ENCODE measurements at regions not wholly inside any gene's neighbourhood (a gene's known extent, or its start where the extent isn't known, plus 50 kb on each side); places are given as distances from the start of the nearest gene placed in this dataset.

DNA sequence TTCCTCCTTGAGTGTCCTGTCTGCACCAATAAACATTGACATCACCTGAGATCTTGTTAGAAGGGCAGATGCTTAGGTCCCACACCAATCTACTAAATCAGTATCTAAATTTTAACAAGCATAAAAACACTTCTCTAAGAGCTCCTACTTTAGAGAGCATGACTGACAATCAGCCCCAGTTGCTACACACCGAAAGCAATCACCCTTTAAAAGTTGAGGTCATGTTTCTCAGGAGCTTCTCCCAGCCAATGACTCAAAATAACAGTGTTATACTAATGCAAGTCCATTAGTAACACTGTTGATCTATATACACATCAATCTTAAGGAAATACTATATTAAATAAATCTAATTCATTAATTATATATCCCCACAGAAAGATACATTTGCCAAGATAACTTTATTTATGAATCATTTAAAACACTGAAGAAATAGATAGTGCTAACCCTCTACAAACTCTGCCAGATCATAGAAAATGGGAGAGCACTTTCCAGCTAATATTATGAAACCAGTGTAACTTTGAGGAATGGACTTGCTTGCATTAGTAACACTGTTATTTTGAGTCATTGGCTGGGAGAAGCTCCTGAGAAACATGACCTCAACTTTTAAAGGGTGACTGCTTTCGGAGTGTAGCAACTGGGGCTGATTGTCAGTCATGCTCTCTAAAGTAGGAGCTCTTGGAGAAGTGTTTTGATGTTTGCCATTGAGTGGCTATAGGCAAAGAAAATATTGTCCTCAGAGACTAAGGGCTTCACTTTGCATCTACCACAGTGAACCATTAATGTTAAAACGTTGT lies 109.8 kb upstream of the HDX start:
- Histone ChIP-seq H3K36me3 (replicated peaks) (no peaks in the 10 kb centered on the region), H3K4me1 (no peaks in the 10 kb centered on the region), H3K9me3 (no peaks in the 10 kb centered on the region), H3K4me3 (no peak overlapping the region), H3K27me3 (ENCODE audit: low read depth) (no peaks in the 10 kb centered on the region)
- in situ Hi-C loops (cut with MboI; ENCODE audit: low sequenced_read_pairs) = no loop called here
- DNase-seq (ENCODE audit: low spot score in 2 of 2) = no peak

- in situ Hi-C loops (cut with MboI; ENCODE audit: low sequenced_read_pairs) = no loop called here
- peak in 1 of 2 experiments; percentile 21 for DNase-seq (ENCODE audit: low spot score in 2 of 2)
- H3K4me3 ChIP-seq = no peak overlapping the region
These were observed 132.0 kb upstream of the HDX start for GRCh38 chrX:84634201-84634782.

DNA sequence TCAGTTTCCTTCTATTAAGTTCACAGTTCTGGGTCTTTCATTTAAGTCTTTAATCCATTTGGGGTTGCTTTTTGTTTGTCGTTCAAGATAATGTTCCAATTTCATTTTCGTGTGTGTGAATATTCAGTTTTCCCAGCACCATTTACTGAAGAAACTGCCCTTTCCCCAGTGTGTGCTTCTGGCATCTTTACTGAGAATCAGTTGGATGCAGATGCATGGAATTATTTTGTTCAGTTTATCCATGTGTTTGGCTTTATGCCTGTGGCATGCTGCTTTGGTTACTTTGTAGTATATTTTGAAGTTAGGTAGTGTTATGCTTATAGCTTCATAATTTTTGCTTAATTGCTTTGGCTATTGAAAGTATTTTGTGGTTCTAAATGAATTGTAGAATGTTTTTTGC lies 163.8 kb upstream of the HDX start:
- no peaks in the 10 kb centered on the region for H3K36me3 ChIP-seq (replicated peaks)
- no peak for DNase-seq (ENCODE audit: low spot score in 2 of 2)
- H3K27me3 ChIP-seq (ENCODE audit: low read depth) = no peaks in the 10 kb centered on the region
- no peak overlapping the region for H3K4me3 ChIP-seq
- H3K4me1 ChIP-seq = no peaks in the 10 kb centered on the region
- in situ Hi-C loops (cut with MboI; ENCODE audit: low sequenced_read_pairs) = no loop called here
- no peaks in the 10 kb centered on the region for H3K9me3 ChIP-seq

More at GRCh38 chrX:84634201-84634782, 132.0 kb upstream of the HDX start:
- H3K4me1 ChIP-seq = no peaks in the 10 kb centered on the region
- no peaks in the 10 kb centered on the region for H3K27me3 ChIP-seq (ENCODE audit: low read depth)
- no peaks in the 10 kb centered on the region for H3K36me3 ChIP-seq (replicated peaks)
- no peaks in the 10 kb centered on the region for H3K9me3 ChIP-seq

DNA sequence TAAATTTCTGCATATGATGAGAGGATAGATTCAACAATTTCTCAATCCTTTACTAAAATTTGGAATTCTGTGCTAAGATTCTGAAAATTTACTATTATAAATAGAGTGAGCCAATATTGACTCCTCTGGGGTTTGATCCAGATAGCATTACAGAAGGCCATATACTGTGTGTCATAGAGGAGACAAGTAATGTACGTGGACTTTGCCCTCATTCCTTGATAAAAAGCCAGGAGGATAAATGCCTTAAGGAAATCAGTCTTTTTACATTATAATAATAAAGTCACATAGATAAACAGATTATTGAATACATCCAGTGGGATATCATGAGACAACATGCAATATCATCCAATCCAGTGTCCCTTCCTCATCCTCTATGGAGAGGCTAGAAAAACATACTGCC lies 188.0 kb upstream of the HDX start:
- Histone ChIP-seq H3K27me3 (ENCODE audit: low read depth) (no peaks in the 10 kb centered on the region), H3K9me3 (no peaks in the 10 kb centered on the region), H3K4me1 (peaks cover 5% of the 10 kb centered on the region), H3K36me3 (replicated peaks) (no peaks in the 10 kb centered on the region), H3K4me3 (no peak overlapping the region)
- in situ Hi-C loops (cut with MboI; ENCODE audit: low sequenced_read_pairs) = no loop called here
- DNase-seq (ENCODE audit: low spot score in 2 of 2) = no peak

DNA sequence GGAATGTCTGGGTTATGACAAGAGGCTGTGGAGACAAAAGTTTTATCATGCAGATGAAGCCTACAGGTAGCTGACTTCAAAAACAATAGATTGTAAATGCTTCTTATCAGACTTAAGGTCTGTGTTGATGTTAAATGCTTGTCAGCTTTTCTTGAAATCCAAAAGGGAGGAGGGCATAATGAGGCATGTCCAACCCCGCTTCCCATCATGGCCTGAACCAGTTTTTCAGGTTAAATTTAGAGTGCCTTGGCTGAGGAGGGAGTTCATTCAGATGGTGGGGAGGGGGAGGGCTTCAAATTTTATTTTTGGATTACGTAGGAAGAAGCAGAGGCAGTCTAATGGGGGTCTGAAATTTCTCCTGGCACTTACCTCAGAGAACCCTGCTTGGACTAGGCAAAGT lies 207.7 kb upstream of the HDX start:
- no peak overlapping the region for H3K4me3 ChIP-seq
- no peaks in the 10 kb centered on the region for H3K27me3 ChIP-seq (ENCODE audit: low read depth)
- no peaks in the 10 kb centered on the region for H3K9me3 ChIP-seq
- H3K4me1 ChIP-seq = peaks cover 48% of the 10 kb centered on the region
- no peak for DNase-seq (ENCODE audit: low spot score in 2 of 2)
- H3K36me3 ChIP-seq (replicated peaks) = no peaks in the 10 kb centered on the region
- in situ Hi-C loops (cut with MboI; ENCODE audit: low sequenced_read_pairs) = no loop called here

- Histone ChIP-seq H3K4me3 (no peak overlapping the region), H3K9me3 (no peaks in the 10 kb centered on the region), H3K27me3 (ENCODE audit: low read depth) (no peaks in the 10 kb centered on the region), H3K4me1 (peaks cover 54% of the 10 kb centered on the region), H3K36me3 (replicated peaks) (no peaks in the 10 kb centered on the region)
- DNase-seq (ENCODE audit: low spot score in 2 of 2) = peak; percentile 73 to 95
- in situ Hi-C loops (cut with MboI; ENCODE audit: low sequenced_read_pairs) = no loop called here
These were observed 208.4 kb upstream of the HDX start for GRCh38 chrX:84710611-84711010.

- Histone ChIP-seq H3K9me3 (no peaks in the 10 kb centered on the region), H3K4me3 (no peak overlapping the region), H3K27me3 (ENCODE audit: low read depth) (no peaks in the 10 kb centered on the region), H3K4me1 (peaks cover 56% of the 10 kb centered on the region), H3K36me3 (replicated peaks) (no peaks in the 10 kb centered on the region)
- peak; percentile 33 to 94 for DNase-seq (ENCODE audit: low spot score in 2 of 2)
- in situ Hi-C loops (cut with MboI; ENCODE audit: low sequenced_read_pairs) = no loop called here
These were observed 210.4 kb upstream of the HDX start for GRCh38 chrX:84712621-84713020.

GRCh38 chrX:84715315-84715714 lies 213.1 kb upstream of the HDX start:
- H3K27me3 ChIP-seq (ENCODE audit: low read depth) = no peaks in the 10 kb centered on the region
- H3K9me3 ChIP-seq = no peaks in the 10 kb centered on the region
- no peaks in the 10 kb centered on the region for H3K36me3 ChIP-seq (replicated peaks)
- H3K4me3 ChIP-seq = no peak overlapping the region
- H3K4me1 ChIP-seq = peaks cover 47% of the 10 kb centered on the region
- in situ Hi-C loops (cut with MboI; ENCODE audit: low sequenced_read_pairs) = no loop called here
- no peak for DNase-seq (ENCODE audit: low spot score in 2 of 2)

DNA sequence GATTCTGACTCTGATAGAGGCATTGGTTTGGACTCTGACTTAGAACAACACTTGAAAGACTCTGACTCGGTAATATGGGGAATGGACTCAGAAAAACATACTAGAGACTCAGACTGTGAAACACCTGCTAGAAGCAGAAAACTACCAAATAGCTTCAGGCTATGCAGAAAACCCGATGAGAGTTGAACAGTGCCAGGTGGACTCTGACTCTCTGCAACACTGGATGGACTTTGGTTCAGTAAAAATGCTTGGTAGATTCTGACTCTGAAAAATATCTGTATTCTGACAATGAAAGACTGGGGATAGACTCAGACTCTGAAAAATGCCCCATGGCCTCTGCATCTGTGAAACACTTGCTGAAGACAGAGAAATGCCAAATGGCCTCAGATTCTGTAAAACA lies 215.1 kb upstream of the HDX start:
- DNase-seq (ENCODE audit: low spot score in 2 of 2) = no peak
- H3K4me3 ChIP-seq = no peak overlapping the region
- no peaks in the 10 kb centered on the region for H3K36me3 ChIP-seq (replicated peaks)
- peaks cover 32% of the 10 kb centered on the region for H3K4me1 ChIP-seq
- no peaks in the 10 kb centered on the region for H3K9me3 ChIP-seq
- in situ Hi-C loops (cut with MboI; ENCODE audit: low sequenced_read_pairs) = no loop called here
- H3K27me3 ChIP-seq (ENCODE audit: low read depth) = no peaks in the 10 kb centered on the region

DNA sequence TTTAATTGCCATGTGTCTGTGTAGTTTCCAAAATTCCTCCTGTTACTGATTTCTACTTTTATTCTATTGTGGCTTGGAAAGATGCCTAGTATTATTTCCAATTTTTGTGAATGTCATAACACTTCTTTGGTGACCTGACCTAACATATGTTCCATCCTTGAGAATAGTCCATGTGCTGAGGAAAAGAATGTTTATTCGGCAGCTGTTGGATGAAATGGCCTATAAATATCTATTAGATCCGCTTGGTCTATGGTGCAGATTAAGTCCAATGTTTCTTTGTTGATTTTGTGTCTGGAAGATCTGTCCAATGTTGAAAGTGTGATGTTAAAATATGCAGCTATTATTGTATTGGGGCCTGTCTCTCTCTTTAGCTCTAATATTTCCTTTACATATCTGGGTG lies 219.2 kb upstream of the HDX start:
- no peak for DNase-seq (ENCODE audit: low spot score in 2 of 2)
- Histone ChIP-seq H3K27me3 (ENCODE audit: low read depth) (no peaks in the 10 kb centered on the region), H3K4me3 (no peak overlapping the region), H3K9me3 (no peaks in the 10 kb centered on the region), H3K36me3 (replicated peaks) (no peaks in the 10 kb centered on the region), H3K4me1 (no peaks in the 10 kb centered on the region)
- in situ Hi-C loops (cut with MboI; ENCODE audit: low sequenced_read_pairs) = no loop called here

DNA sequence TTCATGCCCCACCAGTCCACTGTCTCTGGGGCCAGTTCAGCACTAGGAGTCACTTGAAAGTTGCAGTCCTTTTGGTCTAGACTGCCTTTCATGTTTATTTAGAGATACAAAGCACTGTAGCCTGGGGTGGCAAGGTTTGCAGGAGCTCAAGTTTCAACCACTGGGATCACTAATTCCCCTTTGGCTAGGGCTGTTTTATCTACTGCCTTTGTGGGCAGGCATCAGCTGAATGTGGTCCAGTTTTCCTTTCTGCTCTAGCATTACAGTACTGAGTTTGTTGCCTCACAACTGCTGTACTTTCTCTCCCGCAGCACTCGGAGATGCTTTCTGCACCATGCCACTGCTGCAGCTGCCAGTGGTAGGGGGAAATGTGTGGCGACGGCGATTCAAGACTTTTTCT lies 222.3 kb upstream of the HDX start:
- Histone ChIP-seq H3K9me3 (no peaks in the 10 kb centered on the region), H3K4me1 (peaks cover 5% of the 10 kb centered on the region), H3K4me3 (no peak overlapping the region), H3K27me3 (ENCODE audit: low read depth) (no peaks in the 10 kb centered on the region), H3K36me3 (replicated peaks) (no peaks in the 10 kb centered on the region)
- no peak for DNase-seq (ENCODE audit: low spot score in 2 of 2)
- in situ Hi-C loops (cut with MboI; ENCODE audit: low sequenced_read_pairs) = no loop called here

- H3K9me3 ChIP-seq = no peaks in the 10 kb centered on the region
- peaks cover 5% of the 10 kb centered on the region for H3K4me1 ChIP-seq
- DNase-seq (ENCODE audit: low spot score in 2 of 2) = no peak
- in situ Hi-C loops (cut with MboI; ENCODE audit: low sequenced_read_pairs) = loop anchor here (25.0 kb wide), 1 partner anchor 833 kb away; no protein-coding TSS in a partner anchor
- H3K27me3 ChIP-seq (ENCODE audit: low read depth) = no peaks in the 10 kb centered on the region
- no peak overlapping the region for H3K4me3 ChIP-seq
- H3K36me3 ChIP-seq (replicated peaks) = no peaks in the 10 kb centered on the region
These were observed 227.2 kb upstream of the HDX start for GRCh38 chrX:84729408-84729807.

DNA sequence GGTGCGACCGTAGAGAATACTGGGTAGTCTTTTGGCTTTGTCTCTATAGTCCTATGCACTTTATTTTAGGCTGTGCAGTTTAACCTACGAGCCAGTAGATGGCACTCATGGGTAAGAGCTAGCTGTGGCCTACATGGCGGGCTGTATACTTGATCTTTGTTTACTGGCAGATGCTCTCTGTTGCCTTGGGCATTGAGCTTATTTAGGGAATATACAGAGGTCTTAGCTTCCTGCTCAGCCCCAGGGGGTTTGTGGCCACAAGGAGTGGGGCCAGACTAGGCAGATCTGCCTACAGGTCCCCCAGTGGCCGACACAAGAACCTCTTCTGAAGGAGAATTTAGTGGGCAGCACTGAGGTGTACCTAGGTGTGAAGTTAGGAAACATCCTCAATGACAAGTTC lies 227.6 kb upstream of the HDX start:
- no peak overlapping the region for H3K4me3 ChIP-seq
- no peaks in the 10 kb centered on the region for H3K27me3 ChIP-seq (ENCODE audit: low read depth)
- no peaks in the 10 kb centered on the region for H3K9me3 ChIP-seq
- no peaks in the 10 kb centered on the region for H3K36me3 ChIP-seq (replicated peaks)
- peak; percentile 59 to 74 for DNase-seq (ENCODE audit: low spot score in 2 of 2)
- peaks cover 5% of the 10 kb centered on the region for H3K4me1 ChIP-seq
- in situ Hi-C loops (cut with MboI; ENCODE audit: low sequenced_read_pairs) = loop anchor here (10.0 to 25.0 kb wide), 3 partner anchors 175 to 832 kb away; no protein-coding TSS in a partner anchor

- H3K9me3 ChIP-seq = no peaks in the 10 kb centered on the region
- DNase-seq (ENCODE audit: low spot score in 2 of 2) = no peak
- H3K4me1 ChIP-seq = peaks cover 9% of the 10 kb centered on the region
- no peaks in the 10 kb centered on the region for H3K27me3 ChIP-seq (ENCODE audit: low read depth)
- H3K4me3 ChIP-seq = no peak overlapping the region
- H3K36me3 ChIP-seq (replicated peaks) = no peaks in the 10 kb centered on the region
- in situ Hi-C loops (cut with MboI; ENCODE audit: low sequenced_read_pairs) = loop anchor here (10.0 to 25.0 kb wide), 3 partner anchors 170 to 827 kb away; no protein-coding TSS in a partner anchor
These were observed 232.8 kb upstream of the HDX start for GRCh38 chrX:84735025-84735424.

All from HAP-1 (cell line).